Immature natural killer cell (primary cell): ENCODE measurements at regions not wholly inside any gene's neighbourhood (a gene's known extent, or its start where the extent isn't known, plus 50 kb on each side); places are given as distances from the start of the nearest gene placed in this dataset.

Experiments used
- DNase-seq, 3 donors: peaks; one replicate each; pipeline ENCODE4 v3.0.0; 2022; ENCODE audit warnings: mixed read lengths in 1 of 3
- H3K27ac Mint-ChIP-seq, 6 donors: one replicate each; pipeline ENCODE4 v1.8.0; 2020; ENCODE audit warnings: mixed read lengths in 6 of 6, mild to moderate bottlenecking in 5 of 6, inconsistent platforms in 4 of 6, moderate library complexity in 3 of 6
- H3K27me3 Mint-ChIP-seq, 3 donors: one replicate each; pipeline ENCODE4 v1.8.0; 2020 to 2021; ENCODE audit warnings: low read depth in 3 of 3, mild to moderate bottlenecking in 3 of 3, mixed read lengths in 3 of 3, moderate library complexity in 3 of 3, inconsistent platforms in 1 of 3
- H3K36me3 Mint-ChIP-seq, 3 donors: one replicate each; pipeline ENCODE4 v1.8.0; 2020; ENCODE audit warnings: mixed read lengths in 3 of 3, inconsistent platforms in 2 of 3, mild to moderate bottlenecking in 2 of 3
- H3K4me1 Mint-ChIP-seq, 2 donors: one replicate each; pipeline ENCODE4 v1.8.0; 2020; ENCODE audit warnings: inconsistent platforms in 2 of 2, mild to moderate bottlenecking in 2 of 2, mixed read lengths in 2 of 2, moderate library complexity in 1 of 2
- H3K4me3 Mint-ChIP-seq, 5 donors: one replicate each; pipeline ENCODE4 v1.8.0; 2020; ENCODE audit warnings: mild to moderate bottlenecking in 5 of 5, mixed read lengths in 5 of 5, inconsistent platforms in 3 of 5, moderate library complexity in 3 of 5
- H3K9me3 Mint-ChIP-seq, 6 donors: one replicate each; pipeline ENCODE4 v1.8.0; 2020; ENCODE audit warnings: mild to moderate bottlenecking in 6 of 6, mixed read lengths in 6 of 6, inconsistent platforms in 4 of 6, moderate library complexity in 3 of 6

GRCh38 chr18:68427951-68428401 lies 286.9 kb downstream of the TMX3 start:
- peaks cover 0 to 2% (median 2%) of the 10 kb centered on the region in 3 donors for H3K27me3 Mint-ChIP-seq
- peaks cover 2 to 18% (median 6%) of the 10 kb centered on the region in 6 donors for H3K9me3 Mint-ChIP-seq
- H3K27ac Mint-ChIP-seq = no peak overlapping the region
- H3K4me1 Mint-ChIP-seq = no peaks in the 10 kb centered on the region
- no peak overlapping the region for H3K4me3 Mint-ChIP-seq
- DNase-seq = no peak
- no peaks in the 10 kb centered on the region for H3K36me3 Mint-ChIP-seq

GRCh38 chr18:68426731-68427315 lies 288.1 kb downstream of the TMX3 start:
- Mint-ChIP-seq H3K4me3 (no peak overlapping the region), H3K27ac (no peak overlapping the region), H3K27me3 (peaks cover 0 to 2% (median 2%) of the 10 kb centered on the region in 3 donors), H3K9me3 (peaks cover 4 to 20% (median 13%) of the 10 kb centered on the region in 6 donors), H3K36me3 (no peaks in the 10 kb centered on the region), H3K4me1 (no peaks in the 10 kb centered on the region)
- no peak for DNase-seq

GRCh38 chr18:68418881-68419280 lies 296.0 kb downstream of the TMX3 start:
- Mint-ChIP-seq H3K9me3 (peaks cover 5 to 28% (median 12%) of the 10 kb centered on the region in 6 donors), H3K27me3 (no peaks in the 10 kb centered on the region), H3K4me3 (no peak overlapping the region), H3K27ac (no peak overlapping the region), H3K36me3 (no peaks in the 10 kb centered on the region), H3K4me1 (no peaks in the 10 kb centered on the region)
- no peak for DNase-seq

- H3K27ac Mint-ChIP-seq = no peak overlapping the region
- peaks cover 5 to 28% (median 12%) of the 10 kb centered on the region in 6 donors for H3K9me3 Mint-ChIP-seq
- no peaks in the 10 kb centered on the region for H3K4me1 Mint-ChIP-seq
- DNase-seq = no peak
- H3K4me3 Mint-ChIP-seq = no peak overlapping the region
- H3K36me3 Mint-ChIP-seq = no peaks in the 10 kb centered on the region
- no peaks in the 10 kb centered on the region for H3K27me3 Mint-ChIP-seq
Observed at GRCh38 chr18:68418226-68418868, 296.6 kb downstream of the TMX3 start.

GRCh38 chr18:68417826-68418225 lies 297.1 kb downstream of the TMX3 start:
- no peak for DNase-seq
- H3K27ac Mint-ChIP-seq = no peak overlapping the region
- H3K4me3 Mint-ChIP-seq = no peak overlapping the region
- no peaks in the 10 kb centered on the region for H3K27me3 Mint-ChIP-seq
- H3K4me1 Mint-ChIP-seq = no peaks in the 10 kb centered on the region
- no peaks in the 10 kb centered on the region for H3K36me3 Mint-ChIP-seq
- peaks cover 2 to 26% (median 11%) of the 10 kb centered on the region in 6 donors for H3K9me3 Mint-ChIP-seq

GRCh38 chr18:68417166-68417799 lies 297.6 kb downstream of the TMX3 start:
- H3K27ac Mint-ChIP-seq = no peak overlapping the region
- H3K4me1 Mint-ChIP-seq = no peaks in the 10 kb centered on the region
- no peak overlapping the region for H3K4me3 Mint-ChIP-seq
- DNase-seq = no peak
- no peaks in the 10 kb centered on the region for H3K27me3 Mint-ChIP-seq
- H3K9me3 Mint-ChIP-seq = peaks cover 0 to 21% (median 6%) of the 10 kb centered on the region in 6 donors
- no peaks in the 10 kb centered on the region for H3K36me3 Mint-ChIP-seq

- Mint-ChIP-seq H3K4me3 (no peak overlapping the region), H3K27ac (no peak overlapping the region), H3K27me3 (no peaks in the 10 kb centered on the region), H3K4me1 (no peaks in the 10 kb centered on the region), H3K36me3 (no peaks in the 10 kb centered on the region), H3K9me3 (peaks cover 0 to 13% (median 2%) of the 10 kb centered on the region in 6 donors)
- no peak for DNase-seq
Observed at GRCh38 chr18:68414407-68414806, 300.5 kb downstream of the TMX3 start.

- peaks cover 0 to 16% (median under 1%) of the 10 kb centered on the region in 6 donors for H3K9me3 Mint-ChIP-seq
- no peak for DNase-seq
- H3K27ac Mint-ChIP-seq = no peak overlapping the region
- no peaks in the 10 kb centered on the region for H3K27me3 Mint-ChIP-seq
- no peak overlapping the region for H3K4me3 Mint-ChIP-seq
- no peaks in the 10 kb centered on the region for H3K36me3 Mint-ChIP-seq
- H3K4me1 Mint-ChIP-seq = no peaks in the 10 kb centered on the region
Observed at GRCh38 chr18:68409576-68409975, 305.3 kb downstream of the TMX3 start.

GRCh38 chr18:68406761-68407160 lies 308.1 kb downstream of the TMX3 start:
- Mint-ChIP-seq H3K27me3 (no peaks in the 10 kb centered on the region), H3K9me3 (peaks cover 2 to 16% (median 7%) of the 10 kb centered on the region in 6 donors), H3K4me1 (no peaks in the 10 kb centered on the region), H3K4me3 (no peak overlapping the region), H3K27ac (no peak overlapping the region), H3K36me3 (no peaks in the 10 kb centered on the region)
- DNase-seq = no peak

GRCh38 chr18:68402784-68403183 lies 312.1 kb downstream of the TMX3 start:
- no peak for DNase-seq
- Mint-ChIP-seq H3K9me3 (peaks cover 5 to 17% (median 10%) of the 10 kb centered on the region in 6 donors), H3K4me1 (no peaks in the 10 kb centered on the region), H3K27ac (no peak overlapping the region), H3K36me3 (no peaks in the 10 kb centered on the region), H3K4me3 (no peak overlapping the region), H3K27me3 (no peaks in the 10 kb centered on the region)

GRCh38 chr18:68400889-68401288 lies 314.0 kb downstream of the TMX3 start:
- Mint-ChIP-seq H3K27ac (no peak overlapping the region), H3K27me3 (no peaks in the 10 kb centered on the region)

GRCh38 chr18:68399721-68400120 lies 315.2 kb downstream of the TMX3 start:
- H3K4me3 Mint-ChIP-seq = no peak overlapping the region
- peaks cover 4 to 18% (median 9%) of the 10 kb centered on the region in 6 donors for H3K9me3 Mint-ChIP-seq
- H3K27me3 Mint-ChIP-seq = no peaks in the 10 kb centered on the region

More at GRCh38 chr18:68400889-68401288, 314.0 kb downstream of the TMX3 start:
- no peaks in the 10 kb centered on the region for H3K36me3 Mint-ChIP-seq
- peaks cover 4 to 18% (median 8%) of the 10 kb centered on the region in 6 donors for H3K9me3 Mint-ChIP-seq
- no peaks in the 10 kb centered on the region for H3K4me1 Mint-ChIP-seq
- no peak overlapping the region for H3K4me3 Mint-ChIP-seq
- no peak for DNase-seq

GRCh38 chr18:68397241-68398035 lies 317.5 kb downstream of the TMX3 start:
- no peaks in the 10 kb centered on the region for H3K36me3 Mint-ChIP-seq
- DNase-seq = no peak
- peaks cover 0 to 11% (median 7%) of the 10 kb centered on the region in 6 donors for H3K9me3 Mint-ChIP-seq
- H3K4me3 Mint-ChIP-seq = no peak overlapping the region
- no peaks in the 10 kb centered on the region for H3K4me1 Mint-ChIP-seq
- H3K27ac Mint-ChIP-seq = no peak overlapping the region
- no peaks in the 10 kb centered on the region for H3K27me3 Mint-ChIP-seq

More at GRCh38 chr18:68399721-68400120, 315.2 kb downstream of the TMX3 start:
- Mint-ChIP-seq H3K4me1 (no peaks in the 10 kb centered on the region), H3K27ac (no peak overlapping the region), H3K36me3 (no peaks in the 10 kb centered on the region)
- DNase-seq = no peak

- Mint-ChIP-seq H3K36me3 (no peaks in the 10 kb centered on the region), H3K27me3 (peaks cover 0 to 2% (median 0%) of the 10 kb centered on the region in 3 donors), H3K4me3 (no peak overlapping the region), H3K27ac (no peak overlapping the region), H3K9me3 (peaks cover 0 to 15% (median 8%) of the 10 kb centered on the region in 6 donors), H3K4me1 (no peaks in the 10 kb centered on the region)
- DNase-seq = no peak
Observed at GRCh38 chr18:68394705-68395104, 320.2 kb downstream of the TMX3 start.
